ENCODE measurements at regions not wholly inside any gene's neighbourhood (a gene's known extent, or its start where the extent isn't known, plus 50 kb on each side); places are given as distances from the start of the nearest gene placed in this dataset.

DNA sequence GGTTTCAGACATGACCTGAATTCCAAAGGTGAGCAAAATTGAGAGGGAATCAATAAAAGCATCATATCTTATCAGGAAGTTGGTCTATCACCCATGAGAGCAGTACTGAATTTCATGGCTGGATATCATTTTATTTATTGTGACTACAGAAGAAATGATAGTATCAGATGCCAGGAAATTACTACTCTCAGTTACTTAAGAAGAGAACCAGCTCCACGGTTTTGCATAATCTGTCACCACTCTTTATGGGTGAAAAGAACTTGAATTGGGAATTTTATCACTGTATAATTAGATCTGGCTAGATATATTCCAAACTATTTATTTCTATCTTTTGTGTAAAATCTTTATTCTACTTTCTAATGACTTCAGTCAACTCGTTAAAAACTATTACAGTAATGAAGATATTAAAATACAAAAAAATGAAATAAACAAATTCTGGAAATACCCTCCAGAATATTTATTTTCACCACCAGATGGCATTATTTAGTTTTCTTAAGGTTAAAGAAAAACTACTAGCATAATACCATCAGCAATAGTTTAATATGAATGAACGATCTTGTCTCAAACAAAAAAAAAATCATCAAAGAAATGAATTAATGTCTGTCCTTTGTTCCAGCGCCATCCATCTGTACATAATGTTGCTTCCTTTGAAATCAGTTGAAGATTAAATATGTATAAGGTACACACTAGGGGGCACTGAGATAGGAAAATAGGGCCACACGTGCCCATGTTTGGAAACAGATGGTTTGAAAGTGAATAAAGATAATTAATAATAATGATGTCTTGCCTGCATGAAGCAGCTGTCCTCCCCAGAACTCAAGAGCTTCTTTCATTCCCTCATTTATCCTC lies 84.7 kb upstream of the SLCO6A1 start:
- H2BK20ac ChIP-seq (ENCODE audit: low read length): no peak overlapping the region
- no peak overlapping the region for H2AFZ ChIP-seq (ENCODE audit: low read length)
- no peak overlapping the region for H3K23ac ChIP-seq (ENCODE audit: insufficient read length)
- no peak overlapping the region for H3K9ac ChIP-seq (replicated peaks in 1 of 4; ENCODE audit: extremely low read depth in 1 of 4, low read depth in 3 of 4, low read length in 3 of 4)
- no peaks in the 10 kb centered on the region for H3K4me1 ChIP-seq (replicated peaks in 1 of 4; ENCODE audit: control insufficient read depth in 3 of 4, insufficient read depth in 4 of 4, low read length in 3 of 4)
- ChIA-PET CTCF (ENCODE audit: partially characterized antibody) (interaction anchor here (0.6 to 1.2 kb wide), 12 partner anchors 10 to 618 kb away, joined by 3 to 5 read pairs (median 3); no protein-coding TSS in a partner anchor), POLR2A (ENCODE audit: partially characterized antibody) (no interaction called here)
- H3K4me3 ChIP-seq (ENCODE audit: extremely low read depth in 1 of 4, insufficient read depth in 2 of 4, low read depth in 3 of 4, low read length in 4 of 4): no peak overlapping the region
- no peak overlapping the region for H2BK5ac ChIP-seq (ENCODE audit: low read depth, low read length)
- H3K4ac ChIP-seq (replicated peaks; ENCODE audit: insufficient read length, low read depth, low read length): no peak overlapping the region
- DNase-seq (ENCODE audit: low read depth in 1 of 2, low spot score in 2 of 2) (no peak), FAIRE-seq (no peak)
- H3K79me2 ChIP-seq (ENCODE audit: control insufficient read depth in 1 of 2, insufficient read depth in 2 of 2, low read length in 2 of 2): no peaks in the 10 kb centered on the region
- no peak overlapping the region for H4K8ac ChIP-seq (ENCODE audit: extremely low read depth, insufficient read depth, low read length)
- 69% methylated on average over 5 of the region's 5 CpGs; no CpG with 5 or more reads in 1 of the 2 experiments for whole genome bisulfite sequencing, 2 experiments (ENCODE audit: extremely low coverage in 1 of 2, insufficient coverage in 1 of 2, insufficient read length in 1 of 2, insufficient replicate concordance in 2 of 2, low coverage in 1 of 2, low lambda C conversion rate in 2 of 2, missing lambda C conversion rate in 1 of 2)
- H2BK12ac ChIP-seq (ENCODE audit: low read depth, low read length): no peak overlapping the region
- TF ChIP-seq BCL11A (IDR thresholded peaks at IDR 0.05; ENCODE audit: low read depth in 2 of 2, low read length in 2 of 2): no peak
- no peak for TF ChIP-seq POU5F1 (IDR thresholded peaks at IDR 0.05; ENCODE audit: low read depth, low read length)
- no peak for TF ChIP-seq EZH2 (IDR thresholded peaks at IDR 0.05; ENCODE audit: low read depth, low read length, severe bottlenecking)
- TF ChIP-seq, protein P1, sequence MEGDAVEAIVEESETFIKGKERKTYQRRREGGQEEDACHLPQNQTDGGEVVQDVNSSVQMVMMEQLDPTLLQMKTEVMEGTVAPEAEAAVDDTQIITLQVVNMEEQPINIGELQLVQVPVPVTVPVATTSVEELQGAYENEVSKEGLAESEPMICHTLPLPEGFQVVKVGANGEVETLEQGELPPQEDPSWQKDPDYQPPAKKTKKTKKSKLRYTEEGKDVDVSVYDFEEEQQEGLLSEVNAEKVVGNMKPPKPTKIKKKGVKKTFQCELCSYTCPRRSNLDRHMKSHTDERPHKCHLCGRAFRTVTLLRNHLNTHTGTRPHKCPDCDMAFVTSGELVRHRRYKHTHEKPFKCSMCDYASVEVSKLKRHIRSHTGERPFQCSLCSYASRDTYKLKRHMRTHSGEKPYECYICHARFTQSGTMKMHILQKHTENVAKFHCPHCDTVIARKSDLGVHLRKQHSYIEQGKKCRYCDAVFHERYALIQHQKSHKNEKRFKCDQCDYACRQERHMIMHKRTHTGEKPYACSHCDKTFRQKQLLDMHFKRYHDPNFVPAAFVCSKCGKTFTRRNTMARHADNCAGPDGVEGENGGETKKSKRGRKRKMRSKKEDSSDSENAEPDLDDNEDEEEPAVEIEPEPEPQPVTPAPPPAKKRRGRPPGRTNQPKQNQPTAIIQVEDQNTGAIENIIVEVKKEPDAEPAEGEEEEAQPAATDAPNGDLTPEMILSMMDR (IDR thresholded peaks at IDR 0.05; ENCODE audit: control extremely low read depth in 1 of 3, insufficient read depth in 1 of 3, low read depth in 1 of 3, low read length in 3 of 3): peak in 1 of 3 experiments; percentile 16; a peak in 1 of 4 replicates
- TF ChIP-seq RAD21 (IDR thresholded peaks at IDR 0.05 in 1 of 2, conservative IDR thresholded peaks at IDR 0.05 in 1 of 2; ENCODE audit: low read depth in 2 of 2, low read length in 2 of 2): peak in 1 of 2 experiments; percentile 20; a peak in 1 of 4 replicates
- no peak for TF ChIP-seq JUND (IDR thresholded peaks at IDR 0.05; ENCODE audit: low read length)
- no peak for TF ChIP-seq TAF1 (IDR thresholded peaks at IDR 0.05; ENCODE audit: low read depth, low read length)
- H3K9me3 ChIP-seq (ENCODE audit: insufficient read depth in 2 of 2, low read depth in 1 of 2, low read length in 1 of 2): no peaks in the 10 kb centered on the region
- no peak overlapping the region for H3K14ac ChIP-seq (ENCODE audit: insufficient read length)
- H4K20me1 ChIP-seq (replicated peaks in 1 of 2; ENCODE audit: control insufficient read depth in 1 of 2, insufficient read depth in 2 of 2, low read length in 2 of 2): no peaks in the 10 kb centered on the region
- H4K5ac ChIP-seq (ENCODE audit: insufficient read length, low read depth, low read length): no peak overlapping the region
- H3K4me2 ChIP-seq (ENCODE audit: insufficient read depth in 1 of 2, low read depth in 2 of 2, low read length in 2 of 2): no peak overlapping the region
- no peak overlapping the region for H2AK5ac ChIP-seq (ENCODE audit: low read depth, low read length)
- no peaks in the 10 kb centered on the region for H3K79me1 ChIP-seq (ENCODE audit: low read depth, low read length)
- H3K56ac ChIP-seq (replicated peaks; ENCODE audit: insufficient read length, low read depth, low read length): no peak overlapping the region
- no peak overlapping the region for H2BK15ac ChIP-seq (ENCODE audit: low read length)
- no peak overlapping the region for H3K18ac ChIP-seq (ENCODE audit: extremely low read depth, low read length)
- no peaks in the 10 kb centered on the region for H3K27me3 ChIP-seq (replicated peaks in 1 of 4; ENCODE audit: control insufficient read depth in 3 of 4, extremely low read depth in 1 of 4, insufficient read depth in 3 of 4, low read length in 3 of 4)
- no peak overlapping the region for H4K91ac ChIP-seq (replicated peaks; ENCODE audit: insufficient read length, low read length)
- H2BK120ac ChIP-seq (replicated peaks; ENCODE audit: low read depth, low read length): no peak overlapping the region
- H3K36me3 ChIP-seq (ENCODE audit: control insufficient read depth in 2 of 4, insufficient read depth in 4 of 4, low read length in 3 of 4): no peaks in the 10 kb centered on the region
- H3K23me2 ChIP-seq (ENCODE audit: low read depth, low read length): no peaks in the 10 kb centered on the region
- no peak overlapping the region for H3K27ac ChIP-seq (ENCODE audit: low read depth, low read length)
